HepG2 (cell line): ENCODE measurements at regions not wholly inside any gene's neighbourhood (a gene's known extent, or its start where the extent isn't known, plus 50 kb on each side); places are given as distances from the start of the nearest gene placed in this dataset.

ENCODE experiments used
- ATAC-seq: fragments of 200-7000 bp; cut with Tn5 transposase; 3 replicates; pipeline ENCODE4 v1.9.1; 2020; ENCODE audit warnings: mild to moderate bottlenecking, moderate library complexity
- BruUV-seq: library from RNA; stranded (reverse); fragments of 400-500 nt; replicated peaks from 2 replicates; lab custom pipeline; 2021; lab: Mats Ljungman, UMichigan
- CTCF ChIA-PET: fragments of 300-600 bp; formaldehyde crosslinking; extraction: SDS; loops from one replicate; lab custom pipeline; 2021; ENCODE audit warnings: low total read pairs, inconsistent platforms, low intra/inter-chr PET ratio; lab: Yijun Ruan, JAX
- POLR2A ChIA-PET: fragments of 350-600 bp; sonication (Branson Sonifier 250); formaldehyde crosslinking; loops from one replicate; lab custom pipeline; 2020; ENCODE audit warnings: antibody characterized with exemption, inconsistent platforms; lab: Yijun Ruan, JAX
- DNase-seq: peaks from one replicate; pipeline ENCODE4 v3.0.0-alpha.2; 2015; ENCODE audit warnings: low spot score
- FAIRE-seq: peaks from 3 replicates; lab custom pipeline; 2011; peaks lifted over from hg19 to GRCh38; lab: Jason Lieb, UNC
- H2AFZ ChIP-seq: one replicate; pipeline ENCODE4 v1.6.1; 2011; ENCODE audit warnings: low read length, inconsistent platforms
- H3K27ac ChIP-seq: fragments of 300-600 bp; 3 replicates; pipeline ENCODE4 v1.8.0; 2011; ENCODE audit warnings: mixed run types, mild to moderate bottlenecking, mixed read lengths, low read length, inconsistent platforms; ENCODE audit not compliant: insufficient read depth; ENCODE audit errors: extremely low read length
- H3K27me3 ChIP-seq, 2 experiments: fragments of 200-600 bp in 1 of 2; 2 replicates in 1 of 2; 3 replicates in 1 of 2; pipeline versions ENCODE4 v1.6.0 to v1.8.0; 2011; ENCODE audit warnings: low read length in 2 of 2, mild to moderate bottlenecking in 2 of 2, moderate library complexity in 2 of 2, inconsistent platforms in 1 of 2; ENCODE audit not compliant: insufficient read depth in 2 of 2, control insufficient read depth in 1 of 2
- H3K36me3 ChIP-seq, 2 experiments: fragments of 200-600 bp in 1 of 2; replicated peaks in 1 of 2; 2 replicates in 1 of 2; 3 replicates in 1 of 2; pipeline versions ENCODE4 v1.5.1 to v1.8.0; 2011; ENCODE audit warnings: low read length in 2 of 2, inconsistent platforms in 1 of 2; ENCODE audit not compliant: insufficient read depth in 2 of 2, control insufficient read depth in 1 of 2
- H3K4me1 ChIP-seq: 2 replicates; pipeline ENCODE4 v1.5.1; 2012; ENCODE audit warnings: low read length, inconsistent platforms; ENCODE audit not compliant: insufficient read depth
- H3K4me2 ChIP-seq: 2 replicates; pipeline ENCODE4 v1.6.0; 2011; ENCODE audit warnings: low read depth, low read length, inconsistent platforms
- H3K4me3 ChIP-seq, 3 experiments: fragments of 200-600 bp in 1 of 3; sonication (generic), shearing (Covaris generic) in 1 of 3; replicated peaks in 1 of 3; 2 replicates each; pipeline ENCODE4 v1.5.1; 2011 to 2016; ENCODE audit warnings: low read length in 3 of 3, inconsistent platforms in 2 of 3, low read depth in 2 of 3, mild to moderate bottlenecking in 2 of 3, control low read depth in 1 of 3, mixed read lengths in 1 of 3; ENCODE audit not compliant: insufficient read depth in 1 of 3
- H3K79me2 ChIP-seq: one replicate; pipeline ENCODE4 v1.6.1; 2011; ENCODE audit warnings: low read length, inconsistent platforms; ENCODE audit not compliant: insufficient read depth
- H3K9ac ChIP-seq: 2 replicates; pipeline ENCODE4 v1.6.0; 2011; ENCODE audit warnings: mild to moderate bottlenecking, low read depth, low read length, inconsistent platforms; ENCODE audit not compliant: insufficient read depth
- H3K9me3 ChIP-seq: 2 replicates; pipeline ENCODE4 v1.5.1; 2012; ENCODE audit warnings: mild to moderate bottlenecking, low read length
- H4K20me1 ChIP-seq: 2 replicates; pipeline ENCODE4 v1.6.0; 2011; ENCODE audit warnings: inconsistent platforms, mild to moderate bottlenecking, low read length, moderate library complexity; ENCODE audit not compliant: insufficient read depth
- ADNP ChIP-seq: sonication (generic); formaldehyde crosslinking; IDR thresholded peaks from 2 replicates; pipeline ENCODE4 v1.4.0; 2020; ENCODE audit warnings: missing genetic modification reagents
- AFF4 ChIP-seq: sonication (generic); formaldehyde crosslinking; IDR thresholded peaks from 2 replicates; pipeline ENCODE4 v1.4.0; 2020; ENCODE audit warnings: missing genetic modification reagents
- FOXO4 ChIP-seq: sonication (generic); formaldehyde crosslinking; conservative IDR thresholded peaks from 2 replicates; pipeline ENCODE4 v1.8.1; 2023; ENCODE audit warnings: missing genetic modification reagents
- KIAA2018 ChIP-seq: sonication (generic); formaldehyde crosslinking; IDR thresholded peaks from 2 replicates; pipeline ENCODE4 v1.5.0; 2020; ENCODE audit warnings: mild to moderate bottlenecking, missing genetic modification reagents, borderline replicate concordance
- PRPF4 ChIP-seq: fragments of 200-400 bp; formaldehyde crosslinking; IDR thresholded peaks from 2 replicates; pipeline ENCODE4 v1.6.1; 2016; ENCODE audit warnings: low read length, low read depth; ENCODE audit not compliant: poor library complexity, severe bottlenecking
- SMC3 ChIP-seq: IDR thresholded peaks from 2 replicates; pipeline ENCODE4 v1.6.1; 2011; ENCODE audit warnings: low read length, improper control_type of control experiment
- THAP7 ChIP-seq: sonication (generic); formaldehyde crosslinking; IDR thresholded peaks from 2 replicates; pipeline ENCODE4 v1.8.1; 2023; ENCODE audit warnings: mild to moderate bottlenecking, missing genetic modification reagents
- ZMAT3 ChIP-seq: sonication (generic); formaldehyde crosslinking; conservative IDR thresholded peaks from 2 replicates; pipeline ENCODE4 v1.7.0; 2021; ENCODE audit warnings: missing genetic modification reagents
- ZNF205 ChIP-seq: IDR thresholded peaks from 2 replicates; pipeline ENCODE4 v1.6.1; 2018; ENCODE audit warnings: missing biosample characterization, missing genetic modification reagents
- WGBS: methylation state at CpG from one replicate; pipeline ENCODE4 v1.1.6; 2017; ENCODE audit warnings: low lambda C conversion rate; 5-methylcytosine and 5-hydroxymethylcytosine counted together
- in situ Hi-C: cut with HindIII; loops from 2 replicates; pipeline ENCODE4 v1.10.0; 2017; ENCODE audit warnings: low pct_unique_long_range_greater_than_20kb; ENCODE audit not compliant: extremely low pct_ligation_motif_present
- intact Hi-C: fragments of 100-400 bp; cut with micrococcal nuclease; formaldehyde crosslinking; loops from one replicate; pipeline ENCODE4 v1.10.0; 2022; ENCODE audit not compliant: unreplicated experiment

GRCh38 chr14:28608443-28608842 lies 158.1 kb upstream of the FOXG1 start:
- WGBS = 33% methylated on average over 8 of the region's 8 CpGs
- Histone ChIP-seq H3K36me3 (no peaks in the 10 kb centered on the region), H3K4me1 (no peaks in the 10 kb centered on the region), H3K4me3 (no peak overlapping the region), H3K9ac (no peak overlapping the region), H3K9me3 (peaks cover 16% of the 10 kb centered on the region; the same call in 1 of the 2 replicates), H3K27me3 (no peaks in the 10 kb centered on the region), H3K4me2 (no peak overlapping the region), H3K27ac (no peak overlapping the region), H3K79me2 (no peaks in the 10 kb centered on the region), H4K20me1 (no peaks in the 10 kb centered on the region), H2AFZ (no peak overlapping the region)
- BruUV-seq = no TSS peak
- in situ Hi-C loops (no loop called here), intact Hi-C loops (no loop called here)
- POLR2A ChIA-PET = no interaction called here
- FAIRE-seq (no peak), ATAC-seq (no peak), DNase-seq (no peak)
- CTCF ChIA-PET = interaction anchor here (1.4 to 2.8 kb wide), 2 partner anchors 233 to 314 kb away, joined by 9 to 14 read pairs; no protein-coding TSS in a partner anchor
- TF ChIP-seq SMC3 (no peak), FOXO4 (no peak), AFF4 (no peak), THAP7 (CRISPR knock-in tag) (no peak), ADNP (no peak), ZNF205 (no peak), ZMAT3 (no peak), KIAA2018 (CRISPR knock-in tag) (no peak), PRPF4 (no peak)
